Smooth muscle cell (in vitro differentiated cells): ENCODE measurements at regions not wholly inside any gene's neighbourhood (a gene's known extent, or its start where the extent isn't known, plus 50 kb on each side); places are given as distances from the start of the nearest gene placed in this dataset.

Experiments
- DNase-seq: peaks from one replicate; lab custom pipeline; 2025; ENCODE audit not compliant: unreplicated experiment; lab: John Stamatoyannopoulos, UW
- H2AFZ ChIP-seq: fragments of 200-600 bp; sonication (generic); 2 replicates; pipeline ENCODE4 v1.6.0; 2016; ENCODE audit warnings: antibody characterized with exemption, low read depth, mild to moderate bottlenecking
- H3F3A ChIP-seq: fragments of 200-600 bp; sonication (generic); 2 replicates; pipeline ENCODE4 v1.6.0; 2017; ENCODE audit warnings: antibody characterized with exemption, low read depth
- H3K27ac ChIP-seq: fragments of 200-600 bp; sonication (generic); 2 replicates; pipeline ENCODE4 v1.5.1; 2016; ENCODE audit warnings: low read depth, mild to moderate bottlenecking
- H3K27me3 ChIP-seq: fragments of 200-600 bp; sonication (generic); 2 replicates; pipeline ENCODE4 v1.6.1; 2016; ENCODE audit warnings: low read depth, mild to moderate bottlenecking
- H3K36me3 ChIP-seq: fragments of 200-600 bp; sonication (generic); 2 replicates; pipeline ENCODE4 v1.5.1; 2016; ENCODE audit warnings: low read depth
- H3K4me1 ChIP-seq: fragments of 200-600 bp; sonication (generic); 2 replicates; pipeline ENCODE4 v1.5.1; 2016; ENCODE audit warnings: low read depth
- H3K4me2 ChIP-seq: fragments of 200-600 bp; sonication (generic); 2 replicates; pipeline ENCODE4 v1.6.0; 2016; ENCODE audit warnings: mild to moderate bottlenecking
- H3K4me3 ChIP-seq: fragments of 200-600 bp; sonication (generic); 2 replicates; pipeline ENCODE4 v1.5.1; 2016; ENCODE audit warnings: mild to moderate bottlenecking
- H3K79me2 ChIP-seq: fragments of 200-600 bp; sonication (generic); 2 replicates; pipeline ENCODE4 v1.6.0; 2016; ENCODE audit warnings: low read depth, mild to moderate bottlenecking
- H3K9ac ChIP-seq: fragments of 200-600 bp; sonication (generic); 2 replicates; pipeline ENCODE4 v1.6.0; 2016; ENCODE audit warnings: low read depth
- H3K9me3 ChIP-seq: fragments of 200-600 bp; sonication (generic); replicated peaks from 2 replicates; pipeline ENCODE4 v1.5.1; 2016; ENCODE audit warnings: low read depth
- H4K20me1 ChIP-seq: fragments of 200-600 bp; sonication (generic); 2 replicates; pipeline ENCODE4 v1.6.0; 2016; ENCODE audit warnings: low read depth
- CTCF ChIP-seq: fragments of 200-600 bp; sonication (generic); IDR thresholded peaks from 2 replicates; pipeline ENCODE4 v1.5.1; 2017; ENCODE audit warnings: borderline replicate concordance, mild to moderate bottlenecking, antibody characterized with exemption; ENCODE audit not compliant: insufficient read depth, poor library complexity, severe bottlenecking
- WGBS: methylation state at CpG from one replicate; pipeline ENCODE4 v1.1.7; 2016; ENCODE audit warnings: low lambda C conversion rate; 5-methylcytosine and 5-hydroxymethylcytosine counted together

GRCh38 chr5:68657055-68657961 lies 436.5 kb upstream of the SLC30A5 start:
- H3K4me3 ChIP-seq, result no peak overlapping the region
- 57% methylated on average over 5 of the region's 5 CpGs for WGBS
- TF ChIP-seq CTCF, result no peak
- no peak overlapping the region for H3K4me2 ChIP-seq
- no peaks in the 10 kb centered on the region for H3K79me2 ChIP-seq
- H4K20me1 ChIP-seq, result no peaks in the 10 kb centered on the region
- no peaks in the 10 kb centered on the region for H3K27me3 ChIP-seq
- H3K36me3 ChIP-seq, result no peaks in the 10 kb centered on the region
- no peak overlapping the region for H2AFZ ChIP-seq
- no peaks in the 10 kb centered on the region for H3F3A ChIP-seq
- H3K9ac ChIP-seq, result no peak overlapping the region
- no peaks in the 10 kb centered on the region for H3K4me1 ChIP-seq
- DNase-seq, result no peak
- H3K9me3 ChIP-seq, result no peaks in the 10 kb centered on the region
- H3K27ac ChIP-seq, result no peak overlapping the region

- no peak overlapping the region for H2AFZ ChIP-seq
- DNase-seq, result no peak
- no peaks in the 10 kb centered on the region for H3K79me2 ChIP-seq
- no peak for TF ChIP-seq CTCF
- no peaks in the 10 kb centered on the region for H3K9me3 ChIP-seq
- no peak overlapping the region for H3K4me2 ChIP-seq
- no peak overlapping the region for H3K27ac ChIP-seq
- H3K4me3 ChIP-seq, result no peak overlapping the region
- no peaks in the 10 kb centered on the region for H3K4me1 ChIP-seq
- no peaks in the 10 kb centered on the region for H3F3A ChIP-seq
- no peaks in the 10 kb centered on the region for H4K20me1 ChIP-seq
- H3K27me3 ChIP-seq, result no peaks in the 10 kb centered on the region
- 92% methylated on average over 4 of the region's 4 CpGs for WGBS
- no peaks in the 10 kb centered on the region for H3K36me3 ChIP-seq
- H3K9ac ChIP-seq, result no peak overlapping the region
These were observed 434.9 kb upstream of the SLC30A5 start for GRCh38 chr5:68658810-68659372.

GRCh38 chr5:68659881-68660280 lies 433.9 kb upstream of the SLC30A5 start:
- no peaks in the 10 kb centered on the region for H3K27me3 ChIP-seq
- no peaks in the 10 kb centered on the region for H3K9me3 ChIP-seq
- no peak overlapping the region for H3K27ac ChIP-seq
- H3K9ac ChIP-seq, result no peak overlapping the region
- no peak overlapping the region for H3K4me3 ChIP-seq
- no peaks in the 10 kb centered on the region for H3K36me3 ChIP-seq
- no peaks in the 10 kb centered on the region for H3F3A ChIP-seq
- 56% methylated on average over 3 of the region's 3 CpGs for WGBS
- H3K4me1 ChIP-seq, result no peaks in the 10 kb centered on the region
- no peaks in the 10 kb centered on the region for H3K79me2 ChIP-seq
- H3K4me2 ChIP-seq, result no peak overlapping the region
- no peak for DNase-seq
- no peaks in the 10 kb centered on the region for H4K20me1 ChIP-seq
- no peak overlapping the region for H2AFZ ChIP-seq
- no peak for TF ChIP-seq CTCF
